Activated CD8-positive, alpha-beta memory T cell treated with anti-CD3 and anti-CD28 coated beads, Interleukin-2, amount 50 U/mL, for 24 hours (primary cell): ENCODE measurements at regions not wholly inside any gene's neighbourhood (a gene's known extent, or its start where the extent isn't known, plus 50 kb on each side); places are given as distances from the start of the nearest gene placed in this dataset.

ENCODE experiments used
- DNase-seq: peaks from one replicate; pipeline ENCODE4 v3.0.0-alpha.2; 2020; ENCODE audit errors: extremely low read depth

- no peak for DNase-seq
These were observed 126.1 kb downstream of the GDAP2 start for GRCh38 chr1:117803318-117803717.

DNA sequence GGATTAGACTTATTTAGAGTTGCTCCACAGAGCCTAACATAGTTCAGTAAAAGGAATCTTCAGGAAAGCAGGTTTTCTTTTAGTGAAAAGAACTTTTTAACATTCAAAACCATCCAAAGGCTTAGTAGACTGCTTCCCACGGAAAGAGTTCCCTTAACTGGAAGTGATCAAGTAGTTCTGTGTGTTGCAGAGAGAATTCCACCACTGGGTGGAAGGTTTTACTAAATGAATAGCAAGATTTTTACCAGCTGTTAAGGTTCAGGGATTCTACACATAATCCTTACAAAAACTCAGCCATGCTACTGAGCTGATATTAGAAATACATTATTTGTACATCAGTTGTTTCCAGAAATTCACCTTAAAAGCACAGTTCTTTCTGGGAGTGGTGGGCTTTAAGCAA is 119.7 kb downstream of the GDAP2 start:
- DNase-seq = no peak

DNA sequence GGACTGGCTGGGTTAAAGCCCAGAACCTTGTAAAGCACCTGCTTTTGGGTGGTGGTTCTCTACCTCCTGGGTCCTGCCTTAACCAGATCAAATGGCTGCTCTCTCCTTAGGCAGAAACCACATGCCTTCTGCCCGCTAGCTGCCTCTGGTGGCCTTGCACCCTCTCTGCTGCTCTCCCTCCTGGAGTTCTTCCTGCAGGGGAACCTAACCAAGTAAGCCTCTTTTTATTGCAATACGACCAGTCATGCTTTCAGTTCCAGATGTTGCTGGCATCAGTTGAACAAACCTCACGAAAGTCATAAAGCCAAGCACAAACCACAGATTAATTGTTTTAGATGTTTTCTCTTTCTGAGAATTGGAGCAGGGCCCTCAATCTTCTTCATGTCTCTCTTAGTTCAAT is 118.9 kb downstream of the GDAP2 start:
- no peak for DNase-seq

DNA sequence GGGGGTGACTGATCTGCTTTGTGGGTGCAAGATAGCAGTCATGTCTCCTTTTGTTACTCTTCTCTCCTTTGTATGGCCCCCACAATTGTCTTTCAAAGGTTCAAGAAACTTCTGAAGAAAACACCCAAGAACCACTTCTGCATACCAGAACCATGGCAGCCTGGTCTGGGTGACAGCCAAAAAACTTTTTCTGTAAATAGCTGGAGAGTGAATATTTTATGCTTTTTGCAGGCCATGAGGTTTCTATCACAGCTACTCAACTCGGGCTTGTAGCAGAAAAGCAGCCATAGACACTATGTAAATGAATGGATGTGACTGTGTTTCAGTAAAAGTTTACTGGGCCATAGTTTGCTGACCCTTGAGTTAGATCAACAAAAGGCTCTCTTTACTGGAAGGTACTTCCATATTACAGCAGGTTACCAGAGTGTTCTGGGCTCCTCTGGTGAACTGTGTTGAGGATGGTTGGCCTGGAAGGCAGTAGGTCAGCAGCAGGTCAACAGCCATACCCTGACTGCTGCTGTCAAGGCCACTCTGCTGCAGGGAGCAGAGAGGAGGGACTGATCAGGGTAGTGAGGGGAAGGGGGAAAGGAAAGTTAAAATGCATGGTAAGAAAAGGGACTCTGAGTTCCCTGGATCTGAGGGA is 116.4 kb downstream of the GDAP2 start:
- DNase-seq = no peak
